WTC11 (cell line): ENCODE measurements at regions not wholly inside any gene's neighbourhood (a gene's known extent, or its start where the extent isn't known, plus 50 kb on each side); places are given as distances from the start of the nearest gene placed in this dataset.
A peak's percentile ranks its signal among the peaks of the same experiment; 100 is the strongest.

ENCODE experiments used
- ATAC-seq: fragments of 200-7000 bp; cut with Tn5 transposase; 2 replicates; pipeline ENCODE4 v1.10.0; 2021; ENCODE audit warnings: mild to moderate bottlenecking, moderate library complexity
- CTCF ChIA-PET: fragments of 300-600 bp; sonication (Branson Sonifier 250); formaldehyde crosslinking; loops from one replicate; lab custom pipeline; 2021; ENCODE audit warnings: antibody characterized with exemption; lab: Charles Lee
- POLR2A ChIA-PET: fragments of 350-600 bp; sonication (Branson Sonifier 250); formaldehyde crosslinking; loops from one replicate; lab custom pipeline; 2021; ENCODE audit warnings: antibody characterized with exemption; lab: Charles Lee
- DNase-seq: peaks from one replicate; pipeline ENCODE4 v3.0.0; 2021; ENCODE audit warnings: low spot score
- H3K27ac Mint-ChIP-seq: 2 replicates; pipeline ENCODE4 v1.8.0; 2021; ENCODE audit warnings: mixed read lengths
- H3K27me3 Mint-ChIP-seq: 2 replicates; pipeline ENCODE4 v1.8.0; 2021; ENCODE audit warnings: low read depth, mild to moderate bottlenecking, moderate library complexity, mixed read lengths
- H3K36me3 Mint-ChIP-seq: 2 replicates; pipeline ENCODE4 v1.8.0; 2021; ENCODE audit warnings: mixed read lengths
- H3K4me1 Mint-ChIP-seq: 2 replicates; pipeline ENCODE4 v1.8.0; 2022; ENCODE audit warnings: mixed read lengths
- H3K4me3 Mint-ChIP-seq: 2 replicates; pipeline ENCODE4 v1.8.0; 2021; ENCODE audit warnings: mild to moderate bottlenecking, moderate library complexity, mixed read lengths
- H3K9me3 Mint-ChIP-seq: 2 replicates; pipeline ENCODE4 v1.8.0; 2021; ENCODE audit warnings: mixed read lengths
- EMX1 ChIP-seq: fragments of 250-450 bp; sonication (Bioruptor Pico); IDR thresholded peaks from 2 replicates; pipeline ENCODE4 v1.8.0; 2021; ENCODE audit warnings: mild to moderate bottlenecking
- ESRRA ChIP-seq: sonication (generic); formaldehyde crosslinking; IDR thresholded peaks from 2 replicates; pipeline ENCODE4 v1.8.1; 2022; ENCODE audit warnings: mild to moderate bottlenecking, missing genetic modification reagents, borderline replicate concordance
- GABPB1 ChIP-seq: sonication (generic); formaldehyde crosslinking; IDR thresholded peaks from 2 replicates; pipeline ENCODE4 v1.8.1; 2023; ENCODE audit warnings: mild to moderate bottlenecking, missing genetic modification reagents
- NFATC4 ChIP-seq: fragments of 250-450 bp; sonication (Bioruptor Pico); IDR thresholded peaks from 2 replicates; pipeline ENCODE4 v1.9.0; 2021; ENCODE audit warnings: mild to moderate bottlenecking
- NFYB ChIP-seq: sonication (generic); formaldehyde crosslinking; conservative IDR thresholded peaks from 2 replicates; pipeline ENCODE4 v1.8.0; 2022; ENCODE audit warnings: low read depth, missing genetic modification reagents
- PRRX2 ChIP-seq: fragments of 250-450 bp; sonication (Bioruptor Pico); IDR thresholded peaks from 2 replicates; pipeline ENCODE4 v1.8.0; 2021; ENCODE audit warnings: mild to moderate bottlenecking
- SMAD4 ChIP-seq: sonication (generic); formaldehyde crosslinking; IDR thresholded peaks from 2 replicates; pipeline ENCODE4 v1.8.0; 2022; ENCODE audit warnings: mild to moderate bottlenecking, missing genetic modification reagents
- ZBTB21 ChIP-seq: sonication (generic); formaldehyde crosslinking; IDR thresholded peaks from 2 replicates; pipeline ENCODE4 v1.8.1; 2023; ENCODE audit warnings: mild to moderate bottlenecking, missing genetic modification reagents, borderline replicate concordance
- ZNF138 ChIP-seq: sonication (generic); formaldehyde crosslinking; conservative IDR thresholded peaks from 2 replicates; pipeline ENCODE4 v1.8.1; 2022; ENCODE audit warnings: mild to moderate bottlenecking, moderate library complexity, missing genetic modification reagents
- TF ChIP-seq, protein P1 (sequence below): sonication (generic); formaldehyde crosslinking; IDR thresholded peaks from 2 replicates; pipeline ENCODE4 v1.8.0; 2022; ENCODE audit warnings: missing genetic modification reagents
- TF ChIP-seq, protein P2 (sequence below): sonication (generic); formaldehyde crosslinking; IDR thresholded peaks from 2 replicates; pipeline ENCODE4 v1.8.1; 2023; ENCODE audit warnings: mild to moderate bottlenecking, missing genetic modification reagents, moderate library complexity
- TF ChIP-seq, protein P3 (sequence below): fragments of 250-450 bp; sonication (Bioruptor Pico); IDR thresholded peaks from 2 replicates; pipeline ENCODE4 v1.9.0; 2021; ENCODE audit warnings: mild to moderate bottlenecking
- TF ChIP-seq, protein P4 (sequence below): fragments of 250-450 bp; sonication (Bioruptor Pico); conservative IDR thresholded peaks from 2 replicates; pipeline ENCODE4 v1.9.0; 2021; ENCODE audit warnings: mild to moderate bottlenecking
- TF ChIP-seq, protein P5 (sequence below): sonication (generic); formaldehyde crosslinking; IDR thresholded peaks from 2 replicates; pipeline ENCODE4 v1.8.1; 2022; ENCODE audit warnings: low read depth, mild to moderate bottlenecking, moderate library complexity, missing genetic modification reagents, borderline replicate concordance
- TF ChIP-seq, protein P6 (sequence below): sonication (generic); formaldehyde crosslinking; IDR thresholded peaks from 2 replicates; pipeline ENCODE4 v1.8.1; 2023; ENCODE audit warnings: mild to moderate bottlenecking, missing genetic modification reagents

DNA sequence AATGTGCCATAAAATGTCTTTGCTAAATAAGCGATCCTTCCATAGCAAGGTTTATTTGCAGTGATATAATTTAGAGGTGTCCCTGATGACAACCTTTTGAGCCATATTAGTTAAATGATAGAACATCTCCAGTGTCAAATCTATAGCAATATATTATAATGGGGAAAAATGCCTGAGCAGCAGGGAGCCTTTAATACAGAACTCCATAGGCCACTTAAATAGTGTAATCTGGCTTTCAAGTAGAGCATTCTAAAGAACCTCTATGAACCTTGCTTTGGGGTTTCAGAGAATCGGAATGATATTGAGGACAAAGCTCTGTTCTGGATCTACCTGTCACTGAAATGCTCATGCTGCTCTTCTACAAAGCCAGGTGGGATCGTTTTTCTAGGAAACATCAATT lies 96.7 kb upstream of the MEF2C start (continued):
- TF ChIP-seq, protein P1, sequence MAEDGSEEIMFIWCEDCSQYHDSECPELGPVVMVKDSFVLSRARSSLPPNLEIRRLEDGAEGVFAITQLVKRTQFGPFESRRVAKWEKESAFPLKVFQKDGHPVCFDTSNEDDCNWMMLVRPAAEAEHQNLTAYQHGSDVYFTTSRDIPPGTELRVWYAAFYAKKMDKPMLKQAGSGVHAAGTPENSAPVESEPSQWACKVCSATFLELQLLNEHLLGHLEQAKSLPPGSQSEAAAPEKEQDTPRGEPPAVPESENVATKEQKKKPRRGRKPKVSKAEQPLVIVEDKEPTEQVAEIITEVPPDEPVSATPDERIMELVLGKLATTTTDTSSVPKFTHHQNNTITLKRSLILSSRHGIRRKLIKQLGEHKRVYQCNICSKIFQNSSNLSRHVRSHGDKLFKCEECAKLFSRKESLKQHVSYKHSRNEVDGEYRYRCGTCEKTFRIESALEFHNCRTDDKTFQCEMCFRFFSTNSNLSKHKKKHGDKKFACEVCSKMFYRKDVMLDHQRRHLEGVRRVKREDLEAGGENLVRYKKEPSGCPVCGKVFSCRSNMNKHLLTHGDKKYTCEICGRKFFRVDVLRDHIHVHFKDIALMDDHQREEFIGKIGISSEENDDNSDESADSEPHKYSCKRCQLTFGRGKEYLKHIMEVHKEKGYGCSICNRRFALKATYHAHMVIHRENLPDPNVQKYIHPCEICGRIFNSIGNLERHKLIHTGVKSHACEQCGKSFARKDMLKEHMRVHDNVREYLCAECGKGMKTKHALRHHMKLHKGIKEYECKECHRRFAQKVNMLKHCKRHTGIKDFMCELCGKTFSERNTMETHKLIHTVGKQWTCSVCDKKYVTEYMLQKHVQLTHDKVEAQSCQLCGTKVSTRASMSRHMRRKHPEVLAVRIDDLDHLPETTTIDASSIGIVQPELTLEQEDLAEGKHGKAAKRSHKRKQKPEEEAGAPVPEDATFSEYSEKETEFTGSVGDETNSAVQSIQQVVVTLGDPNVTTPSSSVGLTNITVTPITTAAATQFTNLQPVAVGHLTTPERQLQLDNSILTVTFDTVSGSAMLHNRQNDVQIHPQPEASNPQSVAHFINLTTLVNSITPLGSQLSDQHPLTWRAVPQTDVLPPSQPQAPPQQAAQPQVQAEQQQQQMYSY (CRISPR knock-in tag), result no peak
- TF ChIP-seq, protein P2, sequence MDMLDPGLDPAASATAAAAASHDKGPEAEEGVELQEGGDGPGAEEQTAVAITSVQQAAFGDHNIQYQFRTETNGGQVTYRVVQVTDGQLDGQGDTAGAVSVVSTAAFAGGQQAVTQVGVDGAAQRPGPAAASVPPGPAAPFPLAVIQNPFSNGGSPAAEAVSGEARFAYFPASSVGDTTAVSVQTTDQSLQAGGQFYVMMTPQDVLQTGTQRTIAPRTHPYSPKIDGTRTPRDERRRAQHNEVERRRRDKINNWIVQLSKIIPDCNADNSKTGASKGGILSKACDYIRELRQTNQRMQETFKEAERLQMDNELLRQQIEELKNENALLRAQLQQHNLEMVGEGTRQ (CRISPR knock-in tag), result no peak
- TF ChIP-seq ZBTB21 (CRISPR knock-in tag) (no peak), NFYB (no peak), NFATC4 (CRISPR knock-in tag) (no peak), ZNF138 (no peak), ESRRA (CRISPR knock-in tag) (no peak), PRRX2 (CRISPR knock-in tag) (no peak)
- TF ChIP-seq, protein P3, sequence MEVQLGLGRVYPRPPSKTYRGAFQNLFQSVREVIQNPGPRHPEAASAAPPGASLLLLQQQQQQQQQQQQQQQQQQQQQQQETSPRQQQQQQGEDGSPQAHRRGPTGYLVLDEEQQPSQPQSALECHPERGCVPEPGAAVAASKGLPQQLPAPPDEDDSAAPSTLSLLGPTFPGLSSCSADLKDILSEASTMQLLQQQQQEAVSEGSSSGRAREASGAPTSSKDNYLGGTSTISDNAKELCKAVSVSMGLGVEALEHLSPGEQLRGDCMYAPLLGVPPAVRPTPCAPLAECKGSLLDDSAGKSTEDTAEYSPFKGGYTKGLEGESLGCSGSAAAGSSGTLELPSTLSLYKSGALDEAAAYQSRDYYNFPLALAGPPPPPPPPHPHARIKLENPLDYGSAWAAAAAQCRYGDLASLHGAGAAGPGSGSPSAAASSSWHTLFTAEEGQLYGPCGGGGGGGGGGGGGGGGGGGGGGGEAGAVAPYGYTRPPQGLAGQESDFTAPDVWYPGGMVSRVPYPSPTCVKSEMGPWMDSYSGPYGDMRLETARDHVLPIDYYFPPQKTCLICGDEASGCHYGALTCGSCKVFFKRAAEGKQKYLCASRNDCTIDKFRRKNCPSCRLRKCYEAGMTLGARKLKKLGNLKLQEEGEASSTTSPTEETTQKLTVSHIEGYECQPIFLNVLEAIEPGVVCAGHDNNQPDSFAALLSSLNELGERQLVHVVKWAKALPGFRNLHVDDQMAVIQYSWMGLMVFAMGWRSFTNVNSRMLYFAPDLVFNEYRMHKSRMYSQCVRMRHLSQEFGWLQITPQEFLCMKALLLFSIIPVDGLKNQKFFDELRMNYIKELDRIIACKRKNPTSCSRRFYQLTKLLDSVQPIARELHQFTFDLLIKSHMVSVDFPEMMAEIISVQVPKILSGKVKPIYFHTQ, result no peak

DNA sequence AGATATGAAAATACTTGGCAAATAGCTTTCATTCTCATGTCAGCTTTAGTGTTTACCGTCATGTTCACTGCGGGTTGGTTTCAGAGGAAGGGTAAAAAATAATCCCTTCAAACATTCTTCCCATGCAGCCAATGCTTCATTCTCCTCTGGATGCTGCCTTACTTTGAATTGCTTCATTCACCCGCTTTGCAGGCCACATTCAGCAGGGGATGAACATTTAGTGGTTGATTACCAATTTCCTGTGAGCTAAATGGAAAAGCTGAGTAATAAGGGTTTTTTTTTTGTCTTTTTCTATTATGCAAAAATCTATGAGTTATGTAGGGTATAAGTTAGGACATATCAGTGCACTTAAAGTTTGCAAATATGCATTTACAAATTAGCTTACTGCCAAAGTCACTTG lies 96.3 kb upstream of the MEF2C start:
- TF ChIP-seq ESRRA (CRISPR knock-in tag) (no peak), ZBTB21 (CRISPR knock-in tag) (no peak), EMX1 (CRISPR knock-in tag) (no peak), GABPB1 (CRISPR knock-in tag) (no peak), SMAD4 (CRISPR knock-in tag) (no peak)
- TF ChIP-seq, protein P4, sequence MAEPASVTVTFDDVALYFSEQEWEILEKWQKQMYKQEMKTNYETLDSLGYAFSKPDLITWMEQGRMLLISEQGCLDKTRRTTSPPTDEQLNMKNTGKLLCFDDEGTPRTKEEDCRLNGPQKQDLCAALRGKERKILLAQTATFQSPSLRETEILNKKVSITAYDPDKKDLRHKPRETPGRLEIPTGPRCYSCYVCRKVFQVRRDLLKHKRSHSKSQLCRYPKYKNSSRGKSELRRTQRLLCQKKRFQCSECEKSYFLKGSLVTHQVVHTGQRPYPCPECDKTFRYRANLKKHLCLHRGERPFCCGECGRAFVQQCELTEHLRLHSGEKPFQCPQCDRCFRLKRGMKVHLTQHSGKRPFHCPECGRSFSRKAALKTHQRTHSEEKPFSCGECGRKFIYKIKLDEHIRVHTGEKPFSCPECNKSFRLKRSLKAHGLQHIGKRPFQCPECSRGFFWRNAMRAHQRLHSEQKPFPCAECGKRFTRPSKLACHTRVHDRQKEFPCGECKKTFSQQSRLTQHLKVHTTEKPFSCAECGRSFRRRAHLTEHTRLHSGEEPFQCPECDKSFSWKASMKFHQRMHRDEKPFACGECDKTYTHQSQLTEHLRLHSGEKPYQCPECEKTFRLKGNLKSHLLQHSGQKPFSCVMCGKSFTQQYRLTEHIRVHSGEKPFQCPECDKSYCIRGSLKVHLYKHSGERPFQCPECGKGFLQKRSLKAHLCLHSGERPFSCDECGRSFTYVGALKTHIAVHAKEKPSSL (CRISPR knock-in tag), result no peak
- TF ChIP-seq, protein P5, sequence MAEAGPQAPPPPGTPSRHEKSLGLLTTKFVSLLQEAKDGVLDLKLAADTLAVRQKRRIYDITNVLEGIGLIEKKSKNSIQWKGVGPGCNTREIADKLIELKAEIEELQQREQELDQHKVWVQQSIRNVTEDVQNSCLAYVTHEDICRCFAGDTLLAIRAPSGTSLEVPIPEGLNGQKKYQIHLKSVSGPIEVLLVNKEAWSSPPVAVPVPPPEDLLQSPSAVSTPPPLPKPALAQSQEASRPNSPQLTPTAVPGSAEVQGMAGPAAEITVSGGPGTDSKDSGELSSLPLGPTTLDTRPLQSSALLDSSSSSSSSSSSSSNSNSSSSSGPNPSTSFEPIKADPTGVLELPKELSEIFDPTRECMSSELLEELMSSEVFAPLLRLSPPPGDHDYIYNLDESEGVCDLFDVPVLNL, result no peak
- TF ChIP-seq, protein P6, sequence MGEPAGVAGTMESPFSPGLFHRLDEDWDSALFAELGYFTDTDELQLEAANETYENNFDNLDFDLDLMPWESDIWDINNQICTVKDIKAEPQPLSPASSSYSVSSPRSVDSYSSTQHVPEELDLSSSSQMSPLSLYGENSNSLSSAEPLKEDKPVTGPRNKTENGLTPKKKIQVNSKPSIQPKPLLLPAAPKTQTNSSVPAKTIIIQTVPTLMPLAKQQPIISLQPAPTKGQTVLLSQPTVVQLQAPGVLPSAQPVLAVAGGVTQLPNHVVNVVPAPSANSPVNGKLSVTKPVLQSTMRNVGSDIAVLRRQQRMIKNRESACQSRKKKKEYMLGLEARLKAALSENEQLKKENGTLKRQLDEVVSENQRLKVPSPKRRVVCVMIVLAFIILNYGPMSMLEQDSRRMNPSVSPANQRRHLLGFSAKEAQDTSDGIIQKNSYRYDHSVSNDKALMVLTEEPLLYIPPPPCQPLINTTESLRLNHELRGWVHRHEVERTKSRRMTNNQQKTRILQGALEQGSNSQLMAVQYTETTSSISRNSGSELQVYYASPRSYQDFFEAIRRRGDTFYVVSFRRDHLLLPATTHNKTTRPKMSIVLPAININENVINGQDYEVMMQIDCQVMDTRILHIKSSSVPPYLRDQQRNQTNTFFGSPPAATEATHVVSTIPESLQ, result no peak
- DNase-seq (no peak), ATAC-seq (peak; percentile 79)
- no peaks in the 10 kb centered on the region for H3K9me3 Mint-ChIP-seq
- peak overlapping the region; percentile 30; the same call in 1 of the 2 replicates for H3K27ac Mint-ChIP-seq
- ChIA-PET POLR2A (interaction anchor here (0.7 kb wide), 1 partner anchor 13 kb away, joined by 3 read pairs; no protein-coding TSS in a partner anchor), CTCF (interaction anchor here (1.0 kb wide), 1 partner anchor 249 kb away, joined by 3 read pairs; no protein-coding TSS in a partner anchor)
- 0 out of 2 replicates have a peak overlapping the region, but pooled peaks have one; percentile 5 for H3K4me3 Mint-ChIP-seq
- no peaks in the 10 kb centered on the region for H3K27me3 Mint-ChIP-seq
- H3K36me3 Mint-ChIP-seq, result no peaks in the 10 kb centered on the region
- peaks cover 45% of the 10 kb centered on the region for H3K4me1 Mint-ChIP-seq
